WTC11 (cell line): ENCODE measurements at regions not wholly inside any gene's neighbourhood (a gene's known extent, or its start where the extent isn't known, plus 50 kb on each side); places are given as distances from the start of the nearest gene placed in this dataset.

Experiments used
- ATAC-seq: fragments of 200-7000 bp; cut with Tn5 transposase; 2 replicates; pipeline ENCODE4 v1.10.0; 2021; ENCODE audit warnings: mild to moderate bottlenecking, moderate library complexity
- CTCF ChIA-PET: fragments of 300-600 bp; sonication (Branson Sonifier 250); formaldehyde crosslinking; loops from one replicate; lab custom pipeline; 2021; ENCODE audit warnings: antibody characterized with exemption; lab: Charles Lee
- POLR2A ChIA-PET: fragments of 350-600 bp; sonication (Branson Sonifier 250); formaldehyde crosslinking; loops from one replicate; lab custom pipeline; 2021; ENCODE audit warnings: antibody characterized with exemption; lab: Charles Lee
- DNase-seq: peaks from one replicate; pipeline ENCODE4 v3.0.0; 2021; ENCODE audit warnings: low spot score
- H3K27ac Mint-ChIP-seq: 2 replicates; pipeline ENCODE4 v1.8.0; 2021; ENCODE audit warnings: mixed read lengths
- H3K27me3 Mint-ChIP-seq: 2 replicates; pipeline ENCODE4 v1.8.0; 2021; ENCODE audit warnings: low read depth, mild to moderate bottlenecking, moderate library complexity, mixed read lengths
- H3K36me3 Mint-ChIP-seq: 2 replicates; pipeline ENCODE4 v1.8.0; 2021; ENCODE audit warnings: mixed read lengths
- H3K4me1 Mint-ChIP-seq: 2 replicates; pipeline ENCODE4 v1.8.0; 2022; ENCODE audit warnings: mixed read lengths
- H3K4me3 Mint-ChIP-seq: 2 replicates; pipeline ENCODE4 v1.8.0; 2021; ENCODE audit warnings: mild to moderate bottlenecking, moderate library complexity, mixed read lengths
- H3K9me3 Mint-ChIP-seq: 2 replicates; pipeline ENCODE4 v1.8.0; 2021; ENCODE audit warnings: mixed read lengths
- CDX4 ChIP-seq: fragments of 250-450 bp; sonication (Bioruptor Pico); IDR thresholded peaks from 2 replicates; pipeline ENCODE4 v1.9.0; 2021; ENCODE audit warnings: moderate library complexity, mild to moderate bottlenecking, inconsistent platforms, borderline replicate concordance
- EMX1 ChIP-seq: fragments of 250-450 bp; sonication (Bioruptor Pico); IDR thresholded peaks from 2 replicates; pipeline ENCODE4 v1.8.0; 2021; ENCODE audit warnings: mild to moderate bottlenecking
- FOXJ3 ChIP-seq: sonication (generic); formaldehyde crosslinking; IDR thresholded peaks from 2 replicates; pipeline ENCODE4 v1.9.0; 2021; ENCODE audit warnings: missing genetic modification reagents, mild to moderate bottlenecking, borderline replicate concordance
- FOXP1 ChIP-seq: sonication (generic); formaldehyde crosslinking; IDR thresholded peaks from 2 replicates; pipeline ENCODE4 v1.8.0; 2022; ENCODE audit warnings: missing genetic modification reagents, mild to moderate bottlenecking, moderate library complexity, borderline replicate concordance
- GTF2I ChIP-seq: fragments of 250-450 bp; sonication (Bioruptor Pico); conservative IDR thresholded peaks from 2 replicates; pipeline ENCODE4 v1.4.0; 2021; ENCODE audit warnings: mild to moderate bottlenecking
- HMGA2 ChIP-seq: fragments of 250-450 bp; sonication (Bioruptor Pico); IDR thresholded peaks from 2 replicates; pipeline ENCODE4 v1.4.0; 2021; ENCODE audit warnings: mild to moderate bottlenecking, moderate library complexity
- HMGXB4 ChIP-seq: sonication (generic); formaldehyde crosslinking; IDR thresholded peaks from 2 replicates; pipeline ENCODE4 v1.8.1; 2023; ENCODE audit warnings: mild to moderate bottlenecking, moderate library complexity, missing genetic modification reagents
- MAX ChIP-seq: sonication (generic); formaldehyde crosslinking; IDR thresholded peaks from 2 replicates; pipeline ENCODE4 v1.8.0; 2022; ENCODE audit warnings: mild to moderate bottlenecking, missing genetic modification reagents
- MYBL2 ChIP-seq: sonication (generic); formaldehyde crosslinking; IDR thresholded peaks from 2 replicates; pipeline ENCODE4 v1.8.1; 2023; ENCODE audit warnings: mild to moderate bottlenecking, moderate library complexity, missing genetic modification reagents
- NFYB ChIP-seq: sonication (generic); formaldehyde crosslinking; conservative IDR thresholded peaks from 2 replicates; pipeline ENCODE4 v1.8.0; 2022; ENCODE audit warnings: low read depth, missing genetic modification reagents
- NR1H2 ChIP-seq: sonication (generic); formaldehyde crosslinking; IDR thresholded peaks from 2 replicates; pipeline ENCODE4 v1.9.0; 2021; ENCODE audit warnings: mild to moderate bottlenecking, moderate library complexity, missing genetic modification reagents
- PRRX2 ChIP-seq: fragments of 250-450 bp; sonication (Bioruptor Pico); IDR thresholded peaks from 2 replicates; pipeline ENCODE4 v1.8.0; 2021; ENCODE audit warnings: mild to moderate bottlenecking
- RORB ChIP-seq: fragments of 250-450 bp; sonication (Bioruptor Pico); IDR thresholded peaks from 2 replicates; pipeline ENCODE4 v1.9.0; 2021; ENCODE audit warnings: mild to moderate bottlenecking
- SP1 ChIP-seq: sonication (generic); formaldehyde crosslinking; conservative IDR thresholded peaks from 2 replicates; pipeline ENCODE4 v1.8.1; 2022; ENCODE audit warnings: missing genetic modification reagents
- TCF7 ChIP-seq: sonication (generic); formaldehyde crosslinking; IDR thresholded peaks from 2 replicates; pipeline ENCODE4 v1.8.0; 2022; ENCODE audit warnings: mild to moderate bottlenecking, low read depth, missing genetic modification reagents, moderate library complexity
- TEAD4 ChIP-seq: sonication (generic); formaldehyde crosslinking; IDR thresholded peaks from 2 replicates; pipeline ENCODE4 v1.8.0; 2022; ENCODE audit warnings: mild to moderate bottlenecking, missing genetic modification reagents
- TP53 ChIP-seq: sonication (generic); formaldehyde crosslinking; IDR thresholded peaks from 2 replicates; pipeline ENCODE4 v1.8.1; 2023; ENCODE audit warnings: mild to moderate bottlenecking, missing genetic modification reagents
- USF1 ChIP-seq: sonication (generic); formaldehyde crosslinking; IDR thresholded peaks from 2 replicates; pipeline ENCODE4 v1.8.0; 2022; ENCODE audit warnings: mild to moderate bottlenecking, missing genetic modification reagents
- ZNF317 ChIP-seq: sonication (generic); formaldehyde crosslinking; IDR thresholded peaks from 2 replicates; pipeline ENCODE4 v1.8.1; 2023; ENCODE audit warnings: low read depth, mild to moderate bottlenecking, moderate library complexity, missing genetic modification reagents, borderline replicate concordance
- TF ChIP-seq, protein P1 (sequence below): fragments of 250-450 bp; sonication (Bioruptor Pico); IDR thresholded peaks from 2 replicates; pipeline ENCODE4 v2.1.2; 2022; ENCODE audit warnings: mild to moderate bottlenecking, moderate library complexity
- TF ChIP-seq, protein P2 (sequence below): fragments of 250-450 bp; sonication (Bioruptor Pico); conservative IDR thresholded peaks from 2 replicates; pipeline ENCODE4 v1.9.0; 2021; ENCODE audit warnings: mild to moderate bottlenecking
- TF ChIP-seq, protein P3 (sequence below): fragments of 250-450 bp; sonication (Bioruptor Pico); IDR thresholded peaks from 2 replicates; pipeline ENCODE4 v1.8.0; 2021; ENCODE audit warnings: mild to moderate bottlenecking
- TF ChIP-seq, protein P4 (sequence below): sonication (generic); formaldehyde crosslinking; IDR thresholded peaks from 2 replicates; pipeline ENCODE4 v1.8.1; 2023; ENCODE audit warnings: mild to moderate bottlenecking, missing genetic modification reagents
- TF ChIP-seq, protein P5 (sequence below): sonication (generic); formaldehyde crosslinking; conservative IDR thresholded peaks from 2 replicates; pipeline ENCODE4 v1.8.1; 2022; ENCODE audit warnings: mild to moderate bottlenecking, missing genetic modification reagents

GRCh38 chr10:121240011-121240410 is 358.2 kb downstream of the FGFR2 start:
- H3K36me3 Mint-ChIP-seq: peaks cover 13% of the 10 kb centered on the region
- CTCF ChIA-PET: interaction anchor here (0.7 kb wide), 1 partner anchor 257 kb away, joined by 4 read pairs; no protein-coding TSS in a partner anchor

GRCh38 chr10:121240556-121240955 is 357.7 kb downstream of the FGFR2 start:
- Mint-ChIP-seq H3K27me3 (0 out of 2 replicates have a peak, but pooled peaks cover 4% of the 10 kb centered on the region), H3K27ac (no peak overlapping the region), H3K4me3 (no peak overlapping the region), H3K4me1 (peaks cover 8% of the 10 kb centered on the region), H3K9me3 (peaks cover 29% of the 10 kb centered on the region), H3K36me3 (peaks cover 13% of the 10 kb centered on the region)
- DNase-seq (no peak), ATAC-seq (no peak)
- TF ChIP-seq MYBL2 (CRISPR knock-in tag) (no peak), NR1H2 (CRISPR knock-in tag) (no peak), FOXP1 (CRISPR knock-in tag) (no peak), NFYB (CRISPR knock-in tag) (no peak), ZNF317 (no peak), PRRX2 (CRISPR knock-in tag) (no peak), TCF7 (no peak), FOXJ3 (CRISPR knock-in tag) (no peak), HMGA2 (no peak), USF1 (CRISPR knock-in tag) (no peak), TEAD4 (no peak), TP53 (CRISPR knock-in tag) (no peak), MAX (no peak), CDX4 (CRISPR knock-in tag) (no peak), SP1 (CRISPR knock-in tag) (no peak), HMGXB4 (CRISPR knock-in tag) (no peak)
- TF ChIP-seq, protein P1, sequence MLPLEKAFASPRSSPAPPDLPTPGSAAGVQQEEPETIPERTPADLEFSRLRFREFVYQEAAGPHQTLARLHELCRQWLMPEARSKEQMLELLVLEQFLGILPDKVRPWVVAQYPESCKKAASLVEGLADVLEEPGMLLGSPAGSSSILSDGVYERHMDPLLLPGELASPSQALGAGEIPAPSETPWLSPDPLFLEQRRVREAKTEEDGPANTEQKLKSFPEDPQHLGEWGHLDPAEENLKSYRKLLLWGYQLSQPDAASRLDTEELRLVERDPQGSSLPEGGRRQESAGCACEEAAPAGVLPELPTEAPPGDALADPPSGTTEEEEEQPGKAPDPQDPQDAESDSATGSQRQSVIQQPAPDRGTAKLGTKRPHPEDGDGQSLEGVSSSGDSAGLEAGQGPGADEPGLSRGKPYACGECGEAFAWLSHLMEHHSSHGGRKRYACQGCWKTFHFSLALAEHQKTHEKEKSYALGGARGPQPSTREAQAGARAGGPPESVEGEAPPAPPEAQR (CRISPR knock-in tag): no peak
- TF ChIP-seq, protein P2, sequence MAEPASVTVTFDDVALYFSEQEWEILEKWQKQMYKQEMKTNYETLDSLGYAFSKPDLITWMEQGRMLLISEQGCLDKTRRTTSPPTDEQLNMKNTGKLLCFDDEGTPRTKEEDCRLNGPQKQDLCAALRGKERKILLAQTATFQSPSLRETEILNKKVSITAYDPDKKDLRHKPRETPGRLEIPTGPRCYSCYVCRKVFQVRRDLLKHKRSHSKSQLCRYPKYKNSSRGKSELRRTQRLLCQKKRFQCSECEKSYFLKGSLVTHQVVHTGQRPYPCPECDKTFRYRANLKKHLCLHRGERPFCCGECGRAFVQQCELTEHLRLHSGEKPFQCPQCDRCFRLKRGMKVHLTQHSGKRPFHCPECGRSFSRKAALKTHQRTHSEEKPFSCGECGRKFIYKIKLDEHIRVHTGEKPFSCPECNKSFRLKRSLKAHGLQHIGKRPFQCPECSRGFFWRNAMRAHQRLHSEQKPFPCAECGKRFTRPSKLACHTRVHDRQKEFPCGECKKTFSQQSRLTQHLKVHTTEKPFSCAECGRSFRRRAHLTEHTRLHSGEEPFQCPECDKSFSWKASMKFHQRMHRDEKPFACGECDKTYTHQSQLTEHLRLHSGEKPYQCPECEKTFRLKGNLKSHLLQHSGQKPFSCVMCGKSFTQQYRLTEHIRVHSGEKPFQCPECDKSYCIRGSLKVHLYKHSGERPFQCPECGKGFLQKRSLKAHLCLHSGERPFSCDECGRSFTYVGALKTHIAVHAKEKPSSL (CRISPR knock-in tag): no peak
- TF ChIP-seq, protein P3, sequence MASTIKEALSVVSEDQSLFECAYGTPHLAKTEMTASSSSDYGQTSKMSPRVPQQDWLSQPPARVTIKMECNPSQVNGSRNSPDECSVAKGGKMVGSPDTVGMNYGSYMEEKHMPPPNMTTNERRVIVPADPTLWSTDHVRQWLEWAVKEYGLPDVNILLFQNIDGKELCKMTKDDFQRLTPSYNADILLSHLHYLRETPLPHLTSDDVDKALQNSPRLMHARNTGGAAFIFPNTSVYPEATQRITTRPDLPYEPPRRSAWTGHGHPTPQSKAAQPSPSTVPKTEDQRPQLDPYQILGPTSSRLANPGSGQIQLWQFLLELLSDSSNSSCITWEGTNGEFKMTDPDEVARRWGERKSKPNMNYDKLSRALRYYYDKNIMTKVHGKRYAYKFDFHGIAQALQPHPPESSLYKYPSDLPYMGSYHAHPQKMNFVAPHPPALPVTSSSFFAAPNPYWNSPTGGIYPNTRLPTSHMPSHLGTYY (CRISPR knock-in tag): no peak
- TF ChIP-seq, protein P4, sequence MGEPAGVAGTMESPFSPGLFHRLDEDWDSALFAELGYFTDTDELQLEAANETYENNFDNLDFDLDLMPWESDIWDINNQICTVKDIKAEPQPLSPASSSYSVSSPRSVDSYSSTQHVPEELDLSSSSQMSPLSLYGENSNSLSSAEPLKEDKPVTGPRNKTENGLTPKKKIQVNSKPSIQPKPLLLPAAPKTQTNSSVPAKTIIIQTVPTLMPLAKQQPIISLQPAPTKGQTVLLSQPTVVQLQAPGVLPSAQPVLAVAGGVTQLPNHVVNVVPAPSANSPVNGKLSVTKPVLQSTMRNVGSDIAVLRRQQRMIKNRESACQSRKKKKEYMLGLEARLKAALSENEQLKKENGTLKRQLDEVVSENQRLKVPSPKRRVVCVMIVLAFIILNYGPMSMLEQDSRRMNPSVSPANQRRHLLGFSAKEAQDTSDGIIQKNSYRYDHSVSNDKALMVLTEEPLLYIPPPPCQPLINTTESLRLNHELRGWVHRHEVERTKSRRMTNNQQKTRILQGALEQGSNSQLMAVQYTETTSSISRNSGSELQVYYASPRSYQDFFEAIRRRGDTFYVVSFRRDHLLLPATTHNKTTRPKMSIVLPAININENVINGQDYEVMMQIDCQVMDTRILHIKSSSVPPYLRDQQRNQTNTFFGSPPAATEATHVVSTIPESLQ (CRISPR knock-in tag): no peak
- CTCF ChIA-PET: interaction anchor here (0.7 kb wide), 1 partner anchor 258 kb away, joined by 4 read pairs; no protein-coding TSS in a partner anchor
- POLR2A ChIA-PET: no interaction called here

More at GRCh38 chr10:121240011-121240410, 358.2 kb downstream of the FGFR2 start:
- H3K27ac Mint-ChIP-seq: no peak overlapping the region
- no peak overlapping the region for H3K4me3 Mint-ChIP-seq
- H3K27me3 Mint-ChIP-seq: 0 out of 2 replicates have a peak, but pooled peaks cover 4% of the 10 kb centered on the region
- POLR2A ChIA-PET: no interaction called here
- ATAC-seq (no peak), DNase-seq (no peak)
- H3K9me3 Mint-ChIP-seq: peaks cover 34% of the 10 kb centered on the region
- H3K4me1 Mint-ChIP-seq: peaks cover 4% of the 10 kb centered on the region
- TF ChIP-seq GTF2I (CRISPR knock-in tag) (no peak), EMX1 (CRISPR knock-in tag) (no peak), RORB (CRISPR knock-in tag) (no peak)
- TF ChIP-seq, protein P5, sequence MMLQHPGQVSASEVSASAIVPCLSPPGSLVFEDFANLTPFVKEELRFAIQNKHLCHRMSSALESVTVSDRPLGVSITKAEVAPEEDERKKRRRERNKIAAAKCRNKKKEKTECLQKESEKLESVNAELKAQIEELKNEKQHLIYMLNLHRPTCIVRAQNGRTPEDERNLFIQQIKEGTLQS (CRISPR knock-in tag): no peak
